SK-N-SH treated with all-trans-retinoic acid at 6 μM for 48 hours (cell line): ENCODE measurements at regions not wholly inside any gene's neighbourhood (a gene's known extent, or its start where the extent isn't known, plus 50 kb on each side); places are given as distances from the start of the nearest gene placed in this dataset.

Experiments used
- ATAC-seq: fragments of 200-7000 bp; cut with Tn5 transposase; 3 replicates; pipeline ENCODE4 v1.9.1; 2020; ENCODE audit warnings: mild to moderate bottlenecking, moderate library complexity
- ARNTL ChIP-seq: fragments of 450-650 bp; formaldehyde crosslinking; IDR thresholded peaks from 2 replicates; pipeline ENCODE4 v1.5.0; 2020; ENCODE audit warnings: low read depth, mild to moderate bottlenecking, moderate library complexity, borderline replicate concordance
- BACH2 ChIP-seq: fragments of 250-450 bp; sonication (Bioruptor Pico); IDR thresholded peaks from 2 replicates; pipeline ENCODE4 v1.9.0; 2021; ENCODE audit warnings: mild to moderate bottlenecking, borderline replicate concordance
- CREB5 ChIP-seq: fragments of 250-450 bp; sonication (Bioruptor Pico); IDR thresholded peaks from 2 replicates; pipeline ENCODE4 v1.5.1; 2020; ENCODE audit warnings: low read depth, mild to moderate bottlenecking, moderate library complexity
- CSDC2 ChIP-seq: fragments of 250-450 bp; sonication (Bioruptor Pico); IDR thresholded peaks from 2 replicates; pipeline ENCODE4 v1.5.0; 2020; ENCODE audit warnings: mild to moderate bottlenecking, moderate library complexity
- CSRNP3 ChIP-seq: fragments of 250-450 bp; sonication (Bioruptor Pico); IDR thresholded peaks from 2 replicates; pipeline ENCODE4 v1.5.1; 2021; ENCODE audit warnings: mild to moderate bottlenecking, moderate library complexity
- ESRRG ChIP-seq: fragments of 250-450 bp; sonication (Bioruptor Pico); IDR thresholded peaks from 2 replicates; pipeline ENCODE4 v1.6.1; 2021; ENCODE audit warnings: mild to moderate bottlenecking
- GLIS3 ChIP-seq: fragments of 250-450 bp; sonication (Bioruptor Pico); IDR thresholded peaks from 2 replicates; pipeline ENCODE4 v1.5.0; 2020; ENCODE audit warnings: mild to moderate bottlenecking, moderate library complexity
- ISL1 ChIP-seq: fragments of 250-450 bp; sonication (Bioruptor Pico); IDR thresholded peaks from 2 replicates; pipeline ENCODE4 v2.1.2; 2022; ENCODE audit warnings: mild to moderate bottlenecking, moderate library complexity
- OSR1 ChIP-seq: fragments of 250-450 bp; sonication (Bioruptor Pico); IDR thresholded peaks from 2 replicates; pipeline ENCODE4 v1.8.0; 2022; ENCODE audit warnings: moderate library complexity, mild to moderate bottlenecking, inconsistent platforms
- PATZ1 ChIP-seq: fragments of 250-450 bp; sonication (Bioruptor Pico); IDR thresholded peaks from 2 replicates; pipeline ENCODE4 v1.8.0; 2020; ENCODE audit warnings: mild to moderate bottlenecking, moderate library complexity, borderline replicate concordance
- POU6F1 ChIP-seq: fragments of 250-450 bp; sonication (Bioruptor Pico); IDR thresholded peaks from 2 replicates; pipeline ENCODE4 v1.8.0; 2021; ENCODE audit warnings: low read depth, mild to moderate bottlenecking, moderate library complexity, borderline replicate concordance
- RARB ChIP-seq: fragments of 250-450 bp; sonication (Bioruptor Pico); IDR thresholded peaks from 2 replicates; pipeline ENCODE4 v1.8.0; 2021; ENCODE audit warnings: mild to moderate bottlenecking, moderate library complexity
- SNAI2 ChIP-seq: fragments of 250-450 bp; sonication (Bioruptor Pico); IDR thresholded peaks from 2 replicates; pipeline ENCODE4 v1.5.0; 2020; ENCODE audit warnings: mild to moderate bottlenecking, moderate library complexity
- TOX ChIP-seq: fragments of 250-450 bp; sonication (Bioruptor Pico); IDR thresholded peaks from 2 replicates; pipeline ENCODE4 v1.8.0; 2021; ENCODE audit warnings: mild to moderate bottlenecking, moderate library complexity, borderline replicate concordance
- TSHZ2 ChIP-seq: fragments of 250-450 bp; sonication (Bioruptor Pico); IDR thresholded peaks from 2 replicates; pipeline ENCODE4 v1.5.0; 2020; ENCODE audit warnings: mild to moderate bottlenecking, moderate library complexity
- ZC3H10 ChIP-seq: fragments of 250-450 bp; sonication (Bioruptor Pico); IDR thresholded peaks from 2 replicates; pipeline ENCODE4 v1.5.1; 2021; ENCODE audit warnings: mild to moderate bottlenecking, moderate library complexity
- ZFP3 ChIP-seq: fragments of 250-450 bp; sonication (Bioruptor Pico); IDR thresholded peaks from 2 replicates; pipeline ENCODE4 v1.5.0; 2020; ENCODE audit warnings: mild to moderate bottlenecking, moderate library complexity
- ZFP30 ChIP-seq: fragments of 450-650 bp; formaldehyde crosslinking; IDR thresholded peaks from 2 replicates; pipeline ENCODE4 v1.5.0; 2022; ENCODE audit warnings: mild to moderate bottlenecking, moderate library complexity
- ZNF565 ChIP-seq: fragments of 450-650 bp; formaldehyde crosslinking; conservative IDR thresholded peaks from 2 replicates; pipeline ENCODE4 v1.5.0; 2020; ENCODE audit warnings: low read depth, mild to moderate bottlenecking, moderate library complexity
- ZNF70 ChIP-seq: fragments of 450-650 bp; formaldehyde crosslinking; IDR thresholded peaks from 2 replicates; pipeline ENCODE4 v1.5.0; 2020; ENCODE audit warnings: mild to moderate bottlenecking, moderate library complexity
- ZNF8 ChIP-seq: fragments of 450-650 bp; formaldehyde crosslinking; IDR thresholded peaks from 2 replicates; pipeline ENCODE4 v1.5.0; 2020; ENCODE audit warnings: mild to moderate bottlenecking, moderate library complexity

GRCh38 chr2:204223544-204223943 lies 287.0 kb downstream of the ICOS start:
- TF ChIP-seq ZFP3 (CRISPR knock-in tag) (no peak), ZNF565 (CRISPR knock-in tag) (no peak), ARNTL (CRISPR knock-in tag) (no peak), CREB5 (no peak), ZNF70 (CRISPR knock-in tag) (no peak), ZFP30 (CRISPR knock-in tag) (no peak), PATZ1 (CRISPR knock-in tag) (no peak), ISL1 (CRISPR knock-in tag) (no peak), BACH2 (CRISPR knock-in tag) (no peak), POU6F1 (CRISPR knock-in tag) (no peak), OSR1 (no peak), GLIS3 (CRISPR knock-in tag) (no peak)
- TF ChIP-seq, all 23 proteins: peak for 0
- ATAC-seq: no peak

- TF ChIP-seq RARB (no peak), ISL1 (CRISPR knock-in tag) (no peak), POU6F1 (CRISPR knock-in tag) (no peak), TOX (no peak), ZC3H10 (CRISPR knock-in tag) (no peak)
- ATAC-seq: no peak
Observed at GRCh38 chr2:204225671-204226073, 289.1 kb downstream of the ICOS start.

- no peak for ATAC-seq
- TF ChIP-seq GLIS3 (CRISPR knock-in tag): no peak
- no peak for TF ChIP-seq ISL1 (CRISPR knock-in tag)
- no peak for TF ChIP-seq ARNTL (CRISPR knock-in tag)
- no peak for TF ChIP-seq SNAI2 (CRISPR knock-in tag)
- no peak for TF ChIP-seq ZNF70 (CRISPR knock-in tag)
- no peak for TF ChIP-seq ZNF565 (CRISPR knock-in tag)
- TF ChIP-seq CSDC2 (CRISPR knock-in tag): no peak
- no peak for TF ChIP-seq CSRNP3 (CRISPR knock-in tag)
- no peak for TF ChIP-seq PATZ1 (CRISPR knock-in tag)
- no peak for TF ChIP-seq OSR1
- no peak for TF ChIP-seq ZNF8 (CRISPR knock-in tag)
- TF ChIP-seq ESRRG (CRISPR knock-in tag): no peak
- TF ChIP-seq ZFP3 (CRISPR knock-in tag): no peak
- TF ChIP-seq RARB: no peak
- no peak for TF ChIP-seq TSHZ2 (CRISPR knock-in tag)
Observed at GRCh38 chr2:204226305-204226880, 289.8 kb downstream of the ICOS start.
